Transverse colon (tissue), 4 donors: ENCODE measurements at regions not wholly inside any gene's neighbourhood (a gene's known extent, or its start where the extent isn't known, plus 50 kb on each side); places are given as distances from the start of the nearest gene placed in this dataset.

Source experiments
- CTCF ChIP-seq, 5 experiments: fragments of 200-600 bp in 3 of 5; fragments of 450-650 bp in 2 of 5; sonication (generic) in 3 of 5; IDR thresholded peaks; 1 replicate in 2 of 5; 2 replicates in 3 of 5; pipeline ENCODE4 v1.5.1; 2016 to 2017; ENCODE audit warnings: antibody characterized with exemption in 5 of 5, inconsistent platforms in 3 of 5, mild to moderate bottlenecking in 2 of 5, moderate library complexity in 1 of 5
- EP300 ChIP-seq: sonication (generic); formaldehyde crosslinking; IDR thresholded peaks from one replicate; pipeline ENCODE4 v1.6.1; 2017; ENCODE audit warnings: antibody characterized with exemption, low read depth
- POLR2AphosphoS5 ChIP-seq, 3 donors: sonication (generic); formaldehyde crosslinking; IDR thresholded peaks; one replicate each; pipeline ENCODE4 v1.6.1; 2016; ENCODE audit warnings: antibody characterized with exemption in 3 of 3

- TF ChIP-seq EP300 (no peak), CTCF (IDR thresholded peaks at IDR 0.05) (no peak), POLR2AphosphoS5 (IDR thresholded peaks at IDR 0.05) (no peak)
Observed at GRCh38 chr12:9381619-9382018, 173.4 kb upstream of the PZP start.
